ENCODE measurements at regions not wholly inside any gene's neighbourhood (a gene's known extent, or its start where the extent isn't known, plus 50 kb on each side); places are given as distances from the start of the nearest gene placed in this dataset.

GRCh38 chr4:170323623-170324022, 233.9 kb upstream of the AADAT start:
- no peak for DNase-seq (ENCODE audit: low spot score)
- in situ Hi-C loops (cut with HindIII; ENCODE audit: low sequenced_read_pairs), result no loop called here

GRCh38 chr4:170307182-170307581, 217.4 kb upstream of the AADAT start:
- in situ Hi-C loops (cut with HindIII; ENCODE audit: low sequenced_read_pairs), result no loop called here

DNA sequence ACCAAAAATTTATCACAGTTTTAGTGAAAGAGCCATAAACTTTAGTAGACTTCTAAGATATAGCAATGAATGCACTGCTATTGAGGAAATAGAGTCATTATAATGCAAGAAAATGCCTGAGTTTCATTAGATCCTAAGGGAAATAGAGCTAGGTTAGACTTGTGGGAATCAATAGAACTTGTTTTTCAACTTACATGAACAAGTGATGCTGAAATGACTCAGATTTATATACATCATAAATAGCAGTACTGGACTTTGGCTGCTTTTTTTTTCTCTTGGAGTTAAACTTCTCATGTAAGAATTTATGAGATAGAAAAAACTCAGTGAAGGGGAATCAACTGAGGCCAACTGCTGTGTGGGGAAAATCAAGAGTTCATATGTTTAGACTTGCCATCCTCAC, 216.5 kb upstream of the AADAT start:
- in situ Hi-C loops (cut with HindIII; ENCODE audit: low sequenced_read_pairs), result no loop called here

More at GRCh38 chr4:170307182-170307581, 217.4 kb upstream of the AADAT start:
- no peak for DNase-seq (ENCODE audit: low spot score)

DNA sequence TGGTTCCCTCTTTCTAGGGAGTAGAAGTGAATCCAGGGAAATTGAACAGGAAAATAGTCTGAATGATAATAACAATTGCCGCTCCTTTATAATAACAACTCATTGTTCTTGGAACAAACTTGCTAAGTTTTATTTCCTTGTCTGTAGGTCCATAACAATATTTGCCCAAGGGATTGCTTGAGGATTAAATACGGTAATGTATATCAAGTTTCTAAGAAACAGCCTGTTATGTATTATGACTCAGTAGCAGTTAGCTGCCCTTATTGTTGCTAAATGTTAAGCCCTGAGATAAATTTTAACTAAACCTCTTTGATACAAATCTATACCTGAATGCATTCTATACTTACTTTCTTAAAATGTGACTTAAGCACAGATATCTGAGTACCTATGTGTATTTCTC, 215.9 kb upstream of the AADAT start:
- DNase-seq (ENCODE audit: low spot score), result no peak
- in situ Hi-C loops (cut with HindIII; ENCODE audit: low sequenced_read_pairs), result no loop called here

More for the DNA sequence above, 216.5 kb upstream of the AADAT start:
- no peak for DNase-seq (ENCODE audit: low spot score)

- in situ Hi-C loops (cut with HindIII; ENCODE audit: low sequenced_read_pairs), result no loop called here
- no peak for DNase-seq (ENCODE audit: low spot score)
Observed at GRCh38 chr4:170281027-170281426, 191.3 kb upstream of the AADAT start.

DNA sequence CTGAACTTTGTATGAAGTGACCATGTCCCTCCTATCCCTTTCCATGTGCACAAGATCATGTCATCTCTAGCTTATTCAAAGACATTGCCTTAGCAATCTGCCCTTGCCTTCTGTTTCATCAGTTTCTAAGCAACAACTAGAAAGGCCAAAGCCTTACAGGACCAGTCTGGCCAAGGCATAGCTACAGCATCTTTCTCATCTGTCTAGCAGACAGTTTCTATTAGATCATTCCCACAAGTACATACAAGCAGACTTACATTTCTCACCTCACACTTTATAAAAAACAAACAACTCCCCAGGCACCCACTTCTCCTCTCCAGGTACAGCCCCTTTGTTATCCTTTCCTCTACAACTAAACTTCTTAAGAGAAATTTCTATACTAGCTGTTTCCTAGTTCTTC, 188.7 kb upstream of the AADAT start:
- in situ Hi-C loops (cut with HindIII; ENCODE audit: low sequenced_read_pairs), result no loop called here
- DNase-seq (ENCODE audit: low spot score), result no peak

GRCh38 chr4:170274616-170275015, 184.9 kb upstream of the AADAT start:
- DNase-seq (ENCODE audit: low spot score), result no peak
- in situ Hi-C loops (cut with HindIII; ENCODE audit: low sequenced_read_pairs), result no loop called here

GRCh38 chr4:170272959-170273358, 183.2 kb upstream of the AADAT start:
- no peak for DNase-seq (ENCODE audit: low spot score)
- in situ Hi-C loops (cut with HindIII; ENCODE audit: low sequenced_read_pairs), result no loop called here

GRCh38 chr4:170271723-170272122, 182.0 kb upstream of the AADAT start:
- DNase-seq (ENCODE audit: low spot score), result no peak
- in situ Hi-C loops (cut with HindIII; ENCODE audit: low sequenced_read_pairs), result no loop called here

GRCh38 chr4:170270628-170271027, 180.9 kb upstream of the AADAT start:
- in situ Hi-C loops (cut with HindIII; ENCODE audit: low sequenced_read_pairs), result no loop called here
- DNase-seq (ENCODE audit: low spot score), result no peak

GRCh38 chr4:170269950-170270349, 180.2 kb upstream of the AADAT start:
- no peak for DNase-seq (ENCODE audit: low spot score)
- in situ Hi-C loops (cut with HindIII; ENCODE audit: low sequenced_read_pairs), result no loop called here

GRCh38 chr4:170259631-170260153, 169.9 kb upstream of the AADAT start:
- in situ Hi-C loops (cut with HindIII; ENCODE audit: low sequenced_read_pairs), result no loop called here

GRCh38 chr4:170256807-170257206, 167.1 kb upstream of the AADAT start:
- in situ Hi-C loops (cut with HindIII; ENCODE audit: low sequenced_read_pairs), result no loop called here
- no peak for DNase-seq (ENCODE audit: low spot score)

More at GRCh38 chr4:170259631-170260153, 169.9 kb upstream of the AADAT start:
- DNase-seq (ENCODE audit: low spot score), result peak; percentile 76

- in situ Hi-C loops (cut with HindIII; ENCODE audit: low sequenced_read_pairs), result no loop called here
- DNase-seq (ENCODE audit: low spot score), result no peak
Observed at GRCh38 chr4:170248576-170248975, 158.8 kb upstream of the AADAT start.

GRCh38 chr4:170248029-170248428, 158.3 kb upstream of the AADAT start:
- in situ Hi-C loops (cut with HindIII; ENCODE audit: low sequenced_read_pairs), result no loop called here
- DNase-seq (ENCODE audit: low spot score), result no peak

GRCh38 chr4:170247596-170247995, 157.8 kb upstream of the AADAT start:
- no peak for DNase-seq (ENCODE audit: low spot score)
- in situ Hi-C loops (cut with HindIII; ENCODE audit: low sequenced_read_pairs), result no loop called here

DNA sequence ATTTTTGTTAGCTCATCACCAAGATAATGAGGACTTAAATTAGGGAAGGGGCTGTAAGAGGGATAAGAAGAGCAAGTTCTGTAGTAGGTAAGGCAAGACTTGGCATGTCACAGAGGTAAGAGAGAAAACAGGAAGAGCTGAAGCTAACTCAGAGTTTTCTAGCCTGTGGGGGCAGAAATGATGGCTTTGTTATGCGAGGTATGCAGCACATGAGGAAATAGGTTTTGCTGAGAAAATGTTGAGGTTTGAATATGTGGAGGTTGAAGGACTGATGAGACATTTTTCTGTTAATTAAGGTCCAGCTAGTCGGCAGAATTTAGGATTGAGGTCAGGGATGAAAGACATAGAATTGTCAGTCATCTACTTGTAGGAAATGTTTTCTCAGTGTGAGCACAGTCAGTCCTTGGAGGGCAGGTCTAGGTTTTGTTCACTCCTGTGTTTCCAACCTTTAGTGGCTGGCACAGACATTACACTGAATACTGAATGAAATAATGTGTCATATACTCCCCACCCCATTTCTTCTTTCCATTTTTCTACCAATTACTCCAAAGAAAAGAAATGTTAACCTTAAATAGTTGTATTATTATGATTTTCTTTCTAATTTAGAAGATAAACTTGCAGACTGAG, 154.0 kb upstream of the AADAT start:
- in situ Hi-C loops (cut with HindIII; ENCODE audit: low sequenced_read_pairs), result no loop called here
- DNase-seq (ENCODE audit: low spot score), result no peak

GRCh38 chr4:170242471-170242870, 152.7 kb upstream of the AADAT start:
- no peak for DNase-seq (ENCODE audit: low spot score)
- in situ Hi-C loops (cut with HindIII; ENCODE audit: low sequenced_read_pairs), result no loop called here

DNA sequence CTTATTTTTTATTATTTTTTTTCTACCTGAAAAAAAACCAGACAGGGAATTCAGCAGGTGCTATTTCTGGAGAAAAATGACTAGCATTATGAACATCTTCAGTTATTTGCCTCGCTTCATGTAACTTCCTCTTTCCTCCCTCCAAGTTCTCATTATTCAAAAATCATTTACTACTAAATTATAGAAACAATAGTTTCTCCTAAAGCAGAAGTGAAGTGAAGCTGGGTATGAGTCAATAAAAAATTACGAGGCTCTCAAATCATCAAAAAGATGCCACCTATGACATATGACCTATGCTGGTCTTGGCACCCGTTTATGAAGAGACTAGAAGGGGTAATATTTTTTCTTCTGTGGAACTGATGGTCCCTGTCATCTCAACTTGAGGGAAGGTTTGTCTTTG, 145.0 kb upstream of the AADAT start:
- in situ Hi-C loops (cut with HindIII; ENCODE audit: low sequenced_read_pairs), result no loop called here

GRCh38 chr4:170231377-170231776, 141.6 kb upstream of the AADAT start:
- in situ Hi-C loops (cut with HindIII; ENCODE audit: low sequenced_read_pairs), result no loop called here
- DNase-seq (ENCODE audit: low spot score), result no peak

More for the DNA sequence above, 145.0 kb upstream of the AADAT start:
- DNase-seq (ENCODE audit: low spot score), result no peak

DNA sequence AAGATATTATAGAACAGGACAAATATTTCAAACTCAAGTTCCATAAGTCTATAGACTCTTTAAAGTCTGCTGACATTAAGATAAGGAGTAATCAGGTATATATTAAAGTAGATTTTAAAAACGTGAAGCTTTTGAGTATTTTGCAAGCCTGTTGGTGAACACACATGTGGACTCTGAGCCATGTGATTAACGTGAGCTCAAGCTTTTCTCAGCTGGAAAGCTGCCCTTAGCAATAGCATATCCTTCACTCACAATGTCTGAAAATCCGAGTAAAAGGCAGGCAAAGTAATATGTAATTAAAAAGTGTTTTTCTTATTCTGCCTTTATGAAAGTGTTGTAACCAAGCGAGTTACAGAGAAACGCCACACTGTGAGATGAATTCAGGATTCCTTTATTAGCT, 140.5 kb upstream of the AADAT start:
- DNase-seq (ENCODE audit: low spot score), result no peak
- in situ Hi-C loops (cut with HindIII; ENCODE audit: low sequenced_read_pairs), result no loop called here

Data from G401 (cell line).